Left hindlimb (tissue), 1 donor: ENCODE measurements at regions not wholly inside any gene's neighbourhood (a gene's known extent, or its start where the extent isn't known, plus 50 kb on each side); places are given as distances from the start of the nearest gene placed in this dataset.

Experiments used
- DNase-seq: peaks from one replicate; pipeline ENCODE4 v3.0.0-alpha.2; 2018

GRCh38 chr10:36163827-36164226 lies 521.7 kb upstream of the FZD8 start:
- DNase-seq: no peak

GRCh38 chr10:36157486-36157885 lies 515.4 kb upstream of the FZD8 start:
- DNase-seq: no peak

GRCh38 chr10:36148207-36148606 lies 506.1 kb upstream of the FZD8 start:
- DNase-seq: no peak

GRCh38 chr10:36147529-36147928 lies 505.4 kb upstream of the FZD8 start:
- DNase-seq: no peak

GRCh38 chr10:36141856-36142560 lies 499.9 kb upstream of the FZD8 start:
- no peak for DNase-seq

GRCh38 chr10:36129051-36129450 lies 487.0 kb upstream of the FZD8 start:
- DNase-seq: no peak

- DNase-seq: no peak
Observed at GRCh38 chr10:36126076-36126475, 484.0 kb upstream of the FZD8 start.

GRCh38 chr10:36119455-36119854 lies 477.4 kb upstream of the FZD8 start:
- no peak for DNase-seq

GRCh38 chr10:36118314-36118713 lies 476.2 kb upstream of the FZD8 start:
- DNase-seq: no peak

GRCh38 chr10:36117890-36118289 lies 475.8 kb upstream of the FZD8 start:
- DNase-seq: no peak

- no peak for DNase-seq
Observed at GRCh38 chr10:36117231-36117630, 475.1 kb upstream of the FZD8 start.

- peak; percentile 54 for DNase-seq
Observed at GRCh38 chr10:36116731-36117130, 474.6 kb upstream of the FZD8 start.

- DNase-seq: no peak
Observed at GRCh38 chr10:36116040-36116439, 473.9 kb upstream of the FZD8 start.

GRCh38 chr10:36115364-36115763 lies 473.3 kb upstream of the FZD8 start:
- DNase-seq: no peak

- no peak for DNase-seq
Observed at GRCh38 chr10:36114913-36115312, 472.8 kb upstream of the FZD8 start.

GRCh38 chr10:36114141-36114540 lies 472.0 kb upstream of the FZD8 start:
- DNase-seq: no peak

- no peak for DNase-seq
Observed at GRCh38 chr10:36111676-36112075, 469.6 kb upstream of the FZD8 start.

- no peak for DNase-seq
Observed at GRCh38 chr10:36110097-36110496, 468.0 kb upstream of the FZD8 start.

- no peak for DNase-seq
Observed at GRCh38 chr10:36109399-36110023, 467.4 kb upstream of the FZD8 start.

- DNase-seq: no peak
Observed at GRCh38 chr10:36097696-36098095, 455.6 kb upstream of the FZD8 start.

GRCh38 chr10:36096576-36096975 lies 454.5 kb upstream of the FZD8 start:
- DNase-seq: no peak

- DNase-seq: peak; percentile 49
Observed at GRCh38 chr10:36094096-36094495, 452.0 kb upstream of the FZD8 start.

- DNase-seq: no peak
Observed at GRCh38 chr10:36092116-36092515, 450.0 kb upstream of the FZD8 start.

- no peak for DNase-seq
Observed at GRCh38 chr10:36091007-36091406, 448.9 kb upstream of the FZD8 start.
